NOMO-1 treated with DMSO at 0.1 percent for 48 hours (cell line): ENCODE measurements at regions not wholly inside any gene's neighbourhood (a gene's known extent, or its start where the extent isn't known, plus 50 kb on each side); places are given as distances from the start of the nearest gene placed in this dataset.

Experiments used
- DNase-seq: peaks from one replicate; lab custom pipeline; 2025; ENCODE audit not compliant: unreplicated experiment; lab: John Stamatoyannopoulos, UW

- DNase-seq, result no peak
Observed at GRCh38 chr2:64704161-64704560, 50.4 kb upstream of the SERTAD2 start.

GRCh38 chr2:64704996-64705395 is 51.3 kb upstream of the SERTAD2 start:
- no peak for DNase-seq

DNA sequence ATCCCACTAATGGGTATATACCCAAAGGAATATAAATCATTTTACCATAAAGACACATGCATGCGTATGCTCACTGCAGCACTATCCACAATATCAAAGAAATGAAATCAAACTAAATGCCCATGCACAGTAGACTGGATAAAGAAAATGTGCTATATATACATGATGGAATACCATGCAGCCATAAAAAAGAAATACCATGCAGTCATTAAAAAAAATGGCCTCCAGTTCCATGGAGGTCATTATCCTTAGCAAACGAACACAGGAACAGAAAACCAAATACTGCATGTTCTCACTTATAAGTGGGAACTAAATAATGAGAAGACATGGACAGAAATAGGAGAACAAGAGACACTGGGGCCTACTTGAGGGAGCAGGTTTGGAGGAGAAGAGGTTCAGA is 53.6 kb upstream of the SERTAD2 start:
- DNase-seq, result no peak

DNA sequence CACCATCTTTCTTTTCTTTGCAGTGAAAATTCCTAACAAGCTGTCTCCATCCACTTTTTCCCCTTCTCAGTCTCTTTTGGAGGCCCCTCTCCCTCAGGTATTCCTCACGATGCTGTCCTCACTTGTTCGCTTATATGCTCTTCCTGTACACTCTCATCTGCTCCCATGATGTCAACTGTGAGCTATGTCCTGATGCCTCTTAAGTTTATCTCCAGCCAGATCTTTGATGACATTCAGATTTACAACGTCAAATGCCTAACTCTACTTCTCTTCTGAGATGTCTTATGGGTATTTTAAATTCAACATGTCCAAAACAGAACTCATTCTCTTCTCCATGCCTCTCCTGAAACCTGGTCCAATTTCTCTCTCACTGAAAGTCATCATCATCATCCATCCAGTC is 55.1 kb upstream of the SERTAD2 start:
- no peak for DNase-seq

GRCh38 chr2:64711252-64711800 is 57.6 kb upstream of the SERTAD2 start:
- no peak for DNase-seq

DNA sequence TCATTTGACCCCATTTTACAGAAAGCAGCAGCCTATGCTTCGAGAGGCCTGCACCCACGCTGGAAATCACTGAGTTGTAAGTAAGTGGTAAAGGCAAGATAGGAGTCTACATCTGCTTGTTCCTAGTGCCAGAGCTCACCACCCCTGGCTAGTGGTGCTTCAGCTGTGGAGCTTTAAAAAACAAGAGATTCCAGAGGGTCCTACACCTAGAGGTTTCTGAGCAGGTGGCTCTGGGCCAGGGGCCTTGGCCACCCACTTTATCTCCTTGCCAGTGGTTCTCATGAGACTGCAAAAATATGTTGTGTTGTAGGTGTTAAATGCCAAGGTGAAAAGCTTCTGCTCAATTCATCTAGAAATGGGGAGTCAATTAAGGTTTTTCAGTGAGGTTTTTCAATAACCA is 60.0 kb upstream of the SERTAD2 start:
- DNase-seq, result no peak

GRCh38 chr2:64716569-64716968 is 62.9 kb upstream of the SERTAD2 start:
- DNase-seq, result peak; percentile 17

DNA sequence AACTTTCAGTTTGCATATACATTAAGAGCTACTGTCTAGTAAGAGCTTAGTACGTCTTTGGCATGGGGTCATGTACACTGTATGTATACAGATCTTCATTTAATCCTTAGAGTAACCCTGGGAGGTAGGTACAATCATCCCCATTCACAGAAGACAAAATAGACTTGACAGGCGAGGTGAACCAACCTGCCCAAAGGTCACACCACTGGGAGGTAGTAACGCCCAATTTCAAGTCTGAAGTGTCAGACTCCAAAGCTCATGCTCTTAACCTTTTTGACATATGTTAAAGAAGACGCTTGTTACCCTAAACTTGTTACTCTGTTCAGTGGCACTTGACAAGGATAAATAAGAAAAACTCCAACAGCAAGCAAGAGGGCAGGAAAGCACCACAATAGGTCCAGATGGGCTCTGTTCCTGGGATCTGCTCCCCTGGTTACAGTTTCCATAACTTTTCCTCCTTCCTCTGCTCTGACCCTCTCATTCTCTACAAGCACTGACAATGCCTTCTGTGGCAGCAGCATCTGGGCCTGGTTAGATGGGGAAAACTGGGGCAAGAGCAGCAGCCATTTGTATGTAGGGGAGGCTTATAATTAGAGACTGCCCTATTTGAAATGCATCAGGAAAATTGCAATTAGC is 64.7 kb upstream of the SERTAD2 start:
- no peak for DNase-seq

DNA sequence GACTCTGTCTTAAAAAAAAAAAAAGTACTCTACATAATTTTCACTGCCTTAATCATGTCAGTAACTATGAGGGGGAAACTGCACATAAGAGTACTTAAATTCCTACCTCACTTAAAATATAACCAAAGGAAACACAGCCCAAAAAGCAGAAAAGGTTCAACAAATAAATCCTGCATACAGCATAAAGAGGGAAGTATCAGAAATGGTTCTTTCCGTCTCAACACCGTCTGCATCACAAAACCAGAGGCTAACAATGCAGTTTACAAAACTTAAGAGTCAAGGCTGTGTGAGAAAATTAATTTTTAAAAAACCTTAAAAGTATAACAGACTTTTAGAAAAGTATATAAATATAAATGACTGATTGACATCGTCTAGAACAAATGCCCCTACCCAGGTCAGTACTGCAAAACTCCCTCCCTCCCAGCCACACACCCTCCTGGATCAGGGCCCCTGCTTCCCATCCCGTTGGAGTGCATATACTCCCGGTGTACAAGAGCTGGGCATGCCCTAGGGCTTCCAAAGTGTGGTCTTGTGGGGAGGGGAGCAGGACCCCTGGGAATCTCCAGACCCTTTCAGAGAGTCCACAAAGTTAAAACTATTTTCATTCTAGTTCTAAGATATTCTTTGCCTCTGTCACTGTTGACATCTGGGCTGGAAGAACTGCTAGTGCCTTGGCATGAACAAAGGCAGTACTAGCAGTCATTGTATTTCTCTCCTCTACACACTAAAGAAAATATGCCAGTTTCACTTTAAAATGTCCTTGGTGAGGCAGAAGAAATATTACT is 67.0 kb upstream of the SERTAD2 start:
- DNase-seq, result no peak

GRCh38 chr2:64721320-64721623 is 67.6 kb upstream of the SERTAD2 start:
- DNase-seq, result no peak

DNA sequence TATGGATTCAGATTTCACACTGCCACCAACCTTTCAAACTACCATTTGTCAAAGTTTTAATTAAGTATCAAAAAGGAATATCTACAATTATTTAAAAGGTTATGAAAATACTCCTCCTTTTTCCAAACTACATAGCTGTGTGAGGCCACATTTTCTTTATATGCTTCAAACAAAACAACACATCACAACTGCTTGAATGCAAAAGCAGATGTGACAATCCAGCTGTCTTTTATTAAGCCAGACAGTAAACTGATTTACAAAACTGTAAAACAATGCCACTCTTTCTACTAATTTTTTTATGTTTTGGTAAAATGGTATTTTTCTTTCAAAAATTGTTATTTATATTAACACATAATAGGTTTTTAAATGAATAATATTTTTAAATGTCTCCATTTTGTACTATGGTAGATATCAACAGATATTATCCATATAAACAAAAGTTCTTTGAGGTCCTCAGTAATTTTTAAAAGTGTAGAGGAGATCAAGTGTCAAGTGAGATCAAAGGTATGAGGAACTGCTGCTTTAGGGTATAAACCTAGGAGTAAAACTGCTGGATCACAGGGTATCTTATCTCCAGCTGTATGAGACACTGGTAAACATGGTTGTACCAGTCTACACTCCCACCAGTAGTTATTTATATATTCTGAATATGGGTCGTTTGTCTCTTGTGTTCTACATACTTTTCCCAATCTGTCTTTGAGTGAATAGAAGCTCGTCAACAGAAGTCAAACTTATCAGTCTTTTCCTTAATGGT is 68.8 kb upstream of the SERTAD2 start:
- DNase-seq, result no peak

DNA sequence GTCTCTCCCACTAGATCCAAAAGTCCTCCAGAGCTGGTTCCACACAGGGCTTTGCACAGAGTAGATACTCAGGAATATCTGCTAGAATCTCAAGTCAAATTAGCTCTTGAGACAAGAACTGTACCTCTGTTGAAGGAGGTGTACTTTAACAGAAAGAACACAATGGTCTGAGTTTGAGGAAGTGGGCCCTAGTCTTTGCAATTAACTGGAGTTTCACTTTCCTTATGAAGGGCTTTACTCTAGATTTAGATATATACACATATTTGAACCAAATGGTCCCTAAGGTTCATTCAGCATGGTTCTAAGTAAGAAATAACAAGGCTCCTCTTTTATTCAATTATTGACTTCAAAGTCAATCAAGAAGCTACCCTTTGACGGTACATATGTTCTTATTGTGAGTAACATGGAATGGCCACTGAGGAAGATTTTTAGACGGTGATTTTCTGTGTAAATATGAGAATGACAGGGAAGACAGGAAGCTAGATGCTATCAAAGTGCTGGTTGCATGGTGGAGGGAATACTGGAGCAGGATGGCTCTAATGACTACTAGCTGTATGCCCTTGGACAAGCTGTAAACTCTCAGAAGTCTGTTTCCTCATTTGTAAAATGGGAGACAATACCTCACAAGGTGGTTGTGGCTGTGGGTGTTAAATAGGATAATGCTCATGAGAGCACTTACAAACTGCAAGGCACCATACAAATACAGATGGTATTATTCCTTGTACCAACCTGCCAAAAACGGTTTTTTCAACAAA is 73.5 kb upstream of the SERTAD2 start:
- DNase-seq, result peak; percentile 94

GRCh38 chr2:64727843-64728463 is 74.2 kb upstream of the SERTAD2 start:
- DNase-seq, result no peak

DNA sequence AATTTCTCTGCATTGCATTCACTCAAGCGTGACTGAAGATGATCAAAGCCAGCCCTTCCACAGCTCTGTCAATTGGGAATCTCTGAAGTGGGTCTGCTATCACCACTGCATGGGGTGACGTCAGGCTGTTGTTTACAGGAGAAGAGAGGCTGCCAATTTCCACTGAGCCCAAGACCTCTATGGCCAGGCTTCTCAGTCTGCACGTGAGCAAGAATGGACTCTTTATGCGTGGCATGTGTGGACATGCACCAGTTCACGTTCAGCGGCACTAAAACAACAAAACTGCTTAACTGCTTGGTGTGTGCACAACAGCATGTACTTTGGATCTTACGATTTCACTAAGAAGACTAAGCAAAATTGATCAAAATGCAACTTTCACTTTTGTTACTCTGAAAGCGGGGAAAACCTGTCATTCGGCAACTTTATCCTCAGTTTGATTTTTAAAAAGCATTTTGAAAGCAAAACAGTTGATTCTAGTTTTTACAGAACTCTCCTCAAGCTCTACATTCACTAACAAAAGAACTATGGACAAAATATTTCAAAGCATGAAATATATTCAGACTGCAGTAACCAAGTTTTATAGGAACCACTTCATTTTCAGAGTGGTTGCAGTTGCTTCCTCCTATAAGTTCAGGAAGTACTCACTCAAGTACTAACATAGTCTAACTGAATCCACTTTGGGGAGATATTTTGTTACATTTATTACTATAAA is 77.0 kb upstream of the SERTAD2 start:
- peak; percentile 45 for DNase-seq

GRCh38 chr2:64731263-64731643 is 77.5 kb upstream of the SERTAD2 start:
- no peak for DNase-seq

DNA sequence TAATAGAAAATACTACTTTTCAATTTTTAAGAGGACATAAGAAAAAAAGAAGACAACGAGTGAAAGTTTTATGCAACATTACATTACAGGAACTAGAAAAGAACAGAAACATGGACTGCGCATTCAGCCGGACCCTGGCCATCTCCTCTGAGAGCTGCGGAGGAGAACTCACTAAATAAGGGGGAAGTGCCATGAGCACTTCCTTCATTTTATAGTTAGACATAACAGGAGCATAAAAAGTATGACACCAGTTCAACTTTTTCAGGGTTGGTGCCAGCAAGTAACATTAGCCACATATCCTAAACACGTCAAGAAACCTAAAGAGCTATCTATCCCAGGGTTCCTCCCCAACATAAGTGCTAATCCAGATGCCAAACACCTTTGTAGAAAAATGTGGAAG is 78.0 kb upstream of the SERTAD2 start:
- DNase-seq, result peak; percentile 64

DNA sequence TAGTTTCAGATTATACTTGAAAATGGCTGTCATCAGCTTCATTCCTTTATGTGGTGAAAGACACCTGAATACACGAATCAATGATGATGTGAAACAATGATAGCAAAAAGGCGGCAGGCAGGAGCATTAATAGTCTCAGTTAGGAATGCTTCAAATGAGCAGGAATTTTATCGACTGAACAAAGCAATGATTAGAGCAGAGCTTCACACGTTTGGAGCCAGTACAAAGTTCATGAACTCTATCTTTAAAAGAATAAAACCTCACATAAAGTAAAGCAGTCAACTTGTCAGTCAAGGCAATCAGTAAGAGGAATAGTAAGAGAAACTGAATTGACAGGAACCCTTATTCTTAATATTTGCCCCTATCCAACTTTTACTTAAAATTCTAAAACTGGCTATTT is 78.4 kb upstream of the SERTAD2 start:
- no peak for DNase-seq

- no peak for DNase-seq
Observed at GRCh38 chr2:64735504-64735903, 81.8 kb upstream of the SERTAD2 start.

- no peak for DNase-seq
Observed at GRCh38 chr2:64737547-64737946, 83.8 kb upstream of the SERTAD2 start.

- no peak for DNase-seq
Observed at GRCh38 chr2:64738026-64738425, 84.3 kb upstream of the SERTAD2 start.
